Activated T-cell treated with anti-CD3 and anti-CD28 coated beads, Interleukin-2, amount 50 U/mL, for 4 hours (primary cell): ENCODE measurements at regions not wholly inside any gene's neighbourhood (a gene's known extent, or its start where the extent isn't known, plus 50 kb on each side); places are given as distances from the start of the nearest gene placed in this dataset.

Source experiments
- ATAC-seq, 2 donors: fragments of 200-7000 bp; cut with Tn5 transposase; one replicate each; pipeline ENCODE4 v1.10.0; 2021
- DNase-seq: peaks from one replicate; pipeline ENCODE4 v3.0.0-alpha.2; 2020
- H3K27me3 Mint-ChIP-seq: one replicate; pipeline ENCODE4 v1.8.0; 2021; ENCODE audit warnings: low read depth, mixed read lengths
- H3K36me3 Mint-ChIP-seq: one replicate; pipeline ENCODE4 v1.8.0; 2022; ENCODE audit warnings: mixed read lengths; ENCODE audit not compliant: insufficient read depth
- H3K4me1 Mint-ChIP-seq: one replicate; pipeline ENCODE4 v1.8.0; 2021; ENCODE audit warnings: low read depth, mixed read lengths
- H3K4me3 Mint-ChIP-seq: one replicate; pipeline ENCODE4 v1.8.0; 2021; ENCODE audit warnings: mild to moderate bottlenecking, moderate library complexity, mixed read lengths
- H3K9me3 Mint-ChIP-seq: one replicate; pipeline ENCODE4 v1.8.0; 2021; ENCODE audit warnings: mixed read lengths

GRCh38 chr16:54462771-54463170, 176.2 kb upstream of the IRX3 start:
- Mint-ChIP-seq H3K4me1 (no peaks in the 10 kb centered on the region), H3K27me3 (no peaks in the 10 kb centered on the region), H3K36me3 (no peaks in the 10 kb centered on the region), H3K4me3 (no peak overlapping the region), H3K9me3 (peaks cover 19% of the 10 kb centered on the region)
- no peak for DNase-seq
- no peak for ATAC-seq

- Mint-ChIP-seq H3K4me3 (no peak overlapping the region), H3K9me3 (peaks cover 19% of the 10 kb centered on the region)
- no peak for ATAC-seq
Observed at GRCh38 chr16:54462151-54462651, 175.6 kb upstream of the IRX3 start.

GRCh38 chr16:54460263-54460860, 173.8 kb upstream of the IRX3 start:
- Mint-ChIP-seq H3K9me3 (peaks cover 16% of the 10 kb centered on the region), H3K4me1 (no peaks in the 10 kb centered on the region), H3K36me3 (no peaks in the 10 kb centered on the region), H3K4me3 (no peak overlapping the region), H3K27me3 (no peaks in the 10 kb centered on the region)
- DNase-seq, result no peak
- no peak for ATAC-seq

More at GRCh38 chr16:54462151-54462651, 175.6 kb upstream of the IRX3 start:
- no peak for DNase-seq
- Mint-ChIP-seq H3K4me1 (no peaks in the 10 kb centered on the region), H3K27me3 (no peaks in the 10 kb centered on the region), H3K36me3 (no peaks in the 10 kb centered on the region)

- no peaks in the 10 kb centered on the region for H3K27me3 Mint-ChIP-seq
- H3K4me1 Mint-ChIP-seq, result no peaks in the 10 kb centered on the region
- H3K36me3 Mint-ChIP-seq, result no peaks in the 10 kb centered on the region
- H3K4me3 Mint-ChIP-seq, result no peak overlapping the region
- DNase-seq (no peak), ATAC-seq (no peak)
- H3K9me3 Mint-ChIP-seq, result peaks cover 14% of the 10 kb centered on the region
Observed at GRCh38 chr16:54459509-54460262, 173.1 kb upstream of the IRX3 start.

GRCh38 chr16:54458923-54459322, 172.3 kb upstream of the IRX3 start:
- Mint-ChIP-seq H3K4me1 (no peaks in the 10 kb centered on the region), H3K9me3 (peaks cover 8% of the 10 kb centered on the region), H3K36me3 (no peaks in the 10 kb centered on the region), H3K27me3 (no peaks in the 10 kb centered on the region), H3K4me3 (no peak overlapping the region)
- ATAC-seq (no peak), DNase-seq (no peak)

- Mint-ChIP-seq H3K9me3 (no peaks in the 10 kb centered on the region), H3K27me3 (peaks cover 2% of the 10 kb centered on the region), H3K36me3 (no peaks in the 10 kb centered on the region), H3K4me1 (no peaks in the 10 kb centered on the region), H3K4me3 (no peak overlapping the region)
- ATAC-seq, result no peak
- no peak for DNase-seq
Observed at GRCh38 chr16:54456291-54456690, 169.7 kb upstream of the IRX3 start.

- H3K9me3 Mint-ChIP-seq, result no peaks in the 10 kb centered on the region
- DNase-seq (no peak), ATAC-seq (no peak)
- H3K4me1 Mint-ChIP-seq, result no peaks in the 10 kb centered on the region
- no peak overlapping the region for H3K4me3 Mint-ChIP-seq
- peaks cover 4% of the 10 kb centered on the region for H3K27me3 Mint-ChIP-seq
- no peaks in the 10 kb centered on the region for H3K36me3 Mint-ChIP-seq
Observed at GRCh38 chr16:54455030-54455725, 168.6 kb upstream of the IRX3 start.

- H3K9me3 Mint-ChIP-seq, result no peaks in the 10 kb centered on the region
- DNase-seq, result no peak
- H3K4me1 Mint-ChIP-seq, result no peaks in the 10 kb centered on the region
- peaks cover 8% of the 10 kb centered on the region for H3K27me3 Mint-ChIP-seq
- no peaks in the 10 kb centered on the region for H3K36me3 Mint-ChIP-seq
- no peak for ATAC-seq
- H3K4me3 Mint-ChIP-seq, result no peak overlapping the region
Observed at GRCh38 chr16:54454616-54455015, 168.0 kb upstream of the IRX3 start.

- Mint-ChIP-seq H3K4me1 (no peaks in the 10 kb centered on the region), H3K27me3 (peaks cover 10% of the 10 kb centered on the region), H3K36me3 (no peaks in the 10 kb centered on the region), H3K4me3 (no peak overlapping the region), H3K9me3 (no peaks in the 10 kb centered on the region)
- ATAC-seq (no peak), DNase-seq (no peak)
Observed at GRCh38 chr16:54453871-54454270, 167.3 kb upstream of the IRX3 start.

- DNase-seq, result no peak
Observed at GRCh38 chr16:54447576-54448440, 161.2 kb upstream of the IRX3 start.

GRCh38 chr16:54446639-54447038, 160.1 kb upstream of the IRX3 start:
- Mint-ChIP-seq H3K36me3 (no peaks in the 10 kb centered on the region), H3K4me1 (no peaks in the 10 kb centered on the region), H3K4me3 (no peak overlapping the region), H3K9me3 (no peaks in the 10 kb centered on the region), H3K27me3 (peaks cover 13% of the 10 kb centered on the region)
- no peak for ATAC-seq
- DNase-seq, result no peak

More at GRCh38 chr16:54447576-54448440, 161.2 kb upstream of the IRX3 start:
- no peaks in the 10 kb centered on the region for H3K9me3 Mint-ChIP-seq
- peak; percentile 32 to 57 for ATAC-seq
- no peak overlapping the region for H3K4me3 Mint-ChIP-seq
- H3K36me3 Mint-ChIP-seq, result no peaks in the 10 kb centered on the region
- H3K4me1 Mint-ChIP-seq, result no peaks in the 10 kb centered on the region
- peaks cover 13% of the 10 kb centered on the region for H3K27me3 Mint-ChIP-seq

GRCh38 chr16:54444851-54445458, 158.4 kb upstream of the IRX3 start:
- DNase-seq, result no peak
- no peak for ATAC-seq
- H3K36me3 Mint-ChIP-seq, result no peaks in the 10 kb centered on the region
- H3K4me1 Mint-ChIP-seq, result no peaks in the 10 kb centered on the region
- H3K27me3 Mint-ChIP-seq, result peaks cover 8% of the 10 kb centered on the region
- H3K9me3 Mint-ChIP-seq, result no peaks in the 10 kb centered on the region
- H3K4me3 Mint-ChIP-seq, result no peak overlapping the region

- ATAC-seq (no peak), DNase-seq (no peak)
- Mint-ChIP-seq H3K4me1 (no peaks in the 10 kb centered on the region), H3K9me3 (no peaks in the 10 kb centered on the region), H3K36me3 (no peaks in the 10 kb centered on the region), H3K4me3 (no peak overlapping the region), H3K27me3 (peaks cover 3% of the 10 kb centered on the region)
Observed at GRCh38 chr16:54443839-54444238, 157.3 kb upstream of the IRX3 start.

- ATAC-seq (no peak), DNase-seq (no peak)
- Mint-ChIP-seq H3K4me1 (no peaks in the 10 kb centered on the region), H3K27me3 (peaks cover 3% of the 10 kb centered on the region), H3K36me3 (no peaks in the 10 kb centered on the region), H3K9me3 (no peaks in the 10 kb centered on the region), H3K4me3 (no peak overlapping the region)
Observed at GRCh38 chr16:54443352-54443751, 156.8 kb upstream of the IRX3 start.
